Neural cell (in vitro differentiated cells): ENCODE measurements at regions not wholly inside any gene's neighbourhood (a gene's known extent, or its start where the extent isn't known, plus 50 kb on each side); places are given as distances from the start of the nearest gene placed in this dataset.

Experiments
- H2AFZ ChIP-seq: fragments of 200-600, 300-800 bp; sonication (generic), shearing (Covaris generic); 2 replicates; pipeline ENCODE4 v1.6.0; 2014; ENCODE audit warnings: low read depth, mild to moderate bottlenecking, antibody characterized with exemption, low read length, moderate library complexity
- H3F3A ChIP-seq: fragments of 200-600 bp; shearing (Covaris generic); 2 replicates; pipeline ENCODE4 v1.6.1; 2016; ENCODE audit warnings: mild to moderate bottlenecking, moderate library complexity, mixed read lengths, antibody characterized with exemption, low read length; ENCODE audit not compliant: insufficient read depth, poor library complexity, severe bottlenecking
- H3K27ac ChIP-seq: fragments of 200-600, 300-800 bp; sonication (generic), shearing (Covaris generic); 2 replicates; pipeline ENCODE4 v1.5.1; 2014; ENCODE audit warnings: mild to moderate bottlenecking, low read length, moderate library complexity
- H3K27me3 ChIP-seq: fragments of 300-800, 200-600 bp; sonication (generic), shearing (Covaris generic); 2 replicates; pipeline ENCODE4 v1.6.0; 2014; ENCODE audit warnings: mild to moderate bottlenecking, low read depth, low read length, moderate library complexity; ENCODE audit not compliant: insufficient read depth
- H3K36me3 ChIP-seq: fragments of 300-800, 200-600 bp; sonication (generic), shearing (Covaris generic); 2 replicates; pipeline ENCODE4 v1.5.1; 2014; ENCODE audit warnings: mild to moderate bottlenecking, antibody characterized with exemption, low read length, moderate library complexity; ENCODE audit not compliant: insufficient read depth
- H3K4me2 ChIP-seq: fragments of 300-800, 200-600 bp; sonication (generic), shearing (Covaris generic); 2 replicates; pipeline ENCODE4 v1.6.0; 2014; ENCODE audit warnings: mild to moderate bottlenecking, low read length
- H3K4me3 ChIP-seq: fragments of 300-800, 200-600 bp; sonication (generic), shearing (Covaris generic); 2 replicates; pipeline ENCODE4 v1.5.1; 2014; ENCODE audit warnings: mild to moderate bottlenecking, low read length, moderate library complexity
- H3K79me2 ChIP-seq: fragments of 200-600 bp; shearing (Covaris generic); replicated peaks from 2 replicates; pipeline ENCODE4 v1.6.0; 2014; ENCODE audit warnings: mild to moderate bottlenecking, low read length, moderate library complexity; ENCODE audit not compliant: insufficient read depth
- H3K9ac ChIP-seq: fragments of 300-800, 200-600 bp; sonication (generic), shearing (Covaris generic); 2 replicates; pipeline ENCODE4 v1.6.1; 2016; ENCODE audit warnings: mild to moderate bottlenecking, low read length, mixed read lengths
- H3K9me2 ChIP-seq: fragments of 200-600 bp; shearing (Covaris generic); 2 replicates; pipeline ENCODE4 v1.6.1; 2016; ENCODE audit warnings: mild to moderate bottlenecking, low read length, mixed read lengths; ENCODE audit not compliant: insufficient read depth
- H3K9me3 ChIP-seq: fragments of 200-600, 300-800 bp; sonication (generic), shearing (Covaris generic); 2 replicates; pipeline ENCODE4 v1.6.1; 2016; ENCODE audit warnings: mild to moderate bottlenecking, mixed run types, low read length, moderate library complexity, mixed read lengths
- H4K20me1 ChIP-seq: fragments of 200-600 bp; shearing (Covaris generic); 2 replicates; pipeline ENCODE4 v1.6.1; 2016; ENCODE audit warnings: mild to moderate bottlenecking, mixed run types; ENCODE audit not compliant: insufficient read depth
- EP300 ChIP-seq: fragments of 450-650 bp; conservative IDR thresholded peaks from 2 replicates; pipeline ENCODE4 v1.6.1; 2014; ENCODE audit warnings: antibody characterized with exemption, mild to moderate bottlenecking, moderate library complexity; ENCODE audit not compliant: poor library complexity, severe bottlenecking
- EZH2 ChIP-seq: fragments of 200-600, 300-800 bp; shearing (Covaris generic), sonication (generic); IDR thresholded peaks from 2 replicates; pipeline ENCODE4 v1.6.1; 2014; ENCODE audit warnings: antibody characterized with exemption, low read length, borderline replicate concordance, mild to moderate bottlenecking; ENCODE audit not compliant: insufficient read depth, poor library complexity, severe bottlenecking
- MXI1 ChIP-seq: fragments of 450-650 bp; conservative IDR thresholded peaks from 2 replicates; pipeline ENCODE4 v1.6.1; 2014; ENCODE audit warnings: antibody characterized with exemption, mild to moderate bottlenecking; ENCODE audit not compliant: poor library complexity, severe bottlenecking
- POLR2AphosphoS5 ChIP-seq: IDR thresholded peaks from 2 replicates; pipeline ENCODE4 v1.6.1; 2012
- RAD21 ChIP-seq: fragments of 450-650 bp; conservative IDR thresholded peaks from 2 replicates; pipeline ENCODE4 v1.6.1; 2014; ENCODE audit warnings: antibody characterized with exemption, mild to moderate bottlenecking, moderate library complexity
- SMC3 ChIP-seq: fragments of 450-650 bp; conservative IDR thresholded peaks from 2 replicates; pipeline ENCODE4 v1.6.1; 2014; ENCODE audit warnings: antibody characterized with exemption, mild to moderate bottlenecking, moderate library complexity; ENCODE audit not compliant: poor library complexity
- TAF1 ChIP-seq: IDR thresholded peaks from 2 replicates; pipeline ENCODE4 v1.6.1; 2012; ENCODE audit warnings: low read depth
- TF ChIP-seq, protein P1 (sequence below): fragments of 450-650 bp; IDR thresholded peaks from 2 replicates; pipeline ENCODE4 v1.5.1; 2014; ENCODE audit warnings: antibody characterized with exemption, mild to moderate bottlenecking, moderate library complexity; ENCODE audit not compliant: poor library complexity, severe bottlenecking
- TF ChIP-seq, protein P2 (sequence below): IDR thresholded peaks from 2 replicates; pipeline ENCODE4 v1.6.1; 2012; ENCODE audit warnings: borderline replicate concordance

- H3K4me2 ChIP-seq: no peak overlapping the region
- TF ChIP-seq TAF1: no peak
- TF ChIP-seq, protein P1, sequence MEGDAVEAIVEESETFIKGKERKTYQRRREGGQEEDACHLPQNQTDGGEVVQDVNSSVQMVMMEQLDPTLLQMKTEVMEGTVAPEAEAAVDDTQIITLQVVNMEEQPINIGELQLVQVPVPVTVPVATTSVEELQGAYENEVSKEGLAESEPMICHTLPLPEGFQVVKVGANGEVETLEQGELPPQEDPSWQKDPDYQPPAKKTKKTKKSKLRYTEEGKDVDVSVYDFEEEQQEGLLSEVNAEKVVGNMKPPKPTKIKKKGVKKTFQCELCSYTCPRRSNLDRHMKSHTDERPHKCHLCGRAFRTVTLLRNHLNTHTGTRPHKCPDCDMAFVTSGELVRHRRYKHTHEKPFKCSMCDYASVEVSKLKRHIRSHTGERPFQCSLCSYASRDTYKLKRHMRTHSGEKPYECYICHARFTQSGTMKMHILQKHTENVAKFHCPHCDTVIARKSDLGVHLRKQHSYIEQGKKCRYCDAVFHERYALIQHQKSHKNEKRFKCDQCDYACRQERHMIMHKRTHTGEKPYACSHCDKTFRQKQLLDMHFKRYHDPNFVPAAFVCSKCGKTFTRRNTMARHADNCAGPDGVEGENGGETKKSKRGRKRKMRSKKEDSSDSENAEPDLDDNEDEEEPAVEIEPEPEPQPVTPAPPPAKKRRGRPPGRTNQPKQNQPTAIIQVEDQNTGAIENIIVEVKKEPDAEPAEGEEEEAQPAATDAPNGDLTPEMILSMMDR: no peak
- TF ChIP-seq, protein P2, sequence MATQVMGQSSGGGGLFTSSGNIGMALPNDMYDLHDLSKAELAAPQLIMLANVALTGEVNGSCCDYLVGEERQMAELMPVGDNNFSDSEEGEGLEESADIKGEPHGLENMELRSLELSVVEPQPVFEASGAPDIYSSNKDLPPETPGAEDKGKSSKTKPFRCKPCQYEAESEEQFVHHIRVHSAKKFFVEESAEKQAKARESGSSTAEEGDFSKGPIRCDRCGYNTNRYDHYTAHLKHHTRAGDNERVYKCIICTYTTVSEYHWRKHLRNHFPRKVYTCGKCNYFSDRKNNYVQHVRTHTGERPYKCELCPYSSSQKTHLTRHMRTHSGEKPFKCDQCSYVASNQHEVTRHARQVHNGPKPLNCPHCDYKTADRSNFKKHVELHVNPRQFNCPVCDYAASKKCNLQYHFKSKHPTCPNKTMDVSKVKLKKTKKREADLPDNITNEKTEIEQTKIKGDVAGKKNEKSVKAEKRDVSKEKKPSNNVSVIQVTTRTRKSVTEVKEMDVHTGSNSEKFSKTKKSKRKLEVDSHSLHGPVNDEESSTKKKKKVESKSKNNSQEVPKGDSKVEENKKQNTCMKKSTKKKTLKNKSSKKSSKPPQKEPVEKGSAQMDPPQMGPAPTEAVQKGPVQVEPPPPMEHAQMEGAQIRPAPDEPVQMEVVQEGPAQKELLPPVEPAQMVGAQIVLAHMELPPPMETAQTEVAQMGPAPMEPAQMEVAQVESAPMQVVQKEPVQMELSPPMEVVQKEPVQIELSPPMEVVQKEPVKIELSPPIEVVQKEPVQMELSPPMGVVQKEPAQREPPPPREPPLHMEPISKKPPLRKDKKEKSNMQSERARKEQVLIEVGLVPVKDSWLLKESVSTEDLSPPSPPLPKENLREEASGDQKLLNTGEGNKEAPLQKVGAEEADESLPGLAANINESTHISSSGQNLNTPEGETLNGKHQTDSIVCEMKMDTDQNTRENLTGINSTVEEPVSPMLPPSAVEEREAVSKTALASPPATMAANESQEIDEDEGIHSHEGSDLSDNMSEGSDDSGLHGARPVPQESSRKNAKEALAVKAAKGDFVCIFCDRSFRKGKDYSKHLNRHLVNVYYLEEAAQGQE: no peak
- TF ChIP-seq RAD21: no peak
- no peak for TF ChIP-seq EP300
- TF ChIP-seq POLR2AphosphoS5: no peak
- TF ChIP-seq EZH2: no peak
- TF ChIP-seq MXI1: no peak
- TF ChIP-seq SMC3: no peak
- H2AFZ ChIP-seq: no peak overlapping the region
Measured at GRCh38 chr5:71864730-71865601, 145.9 kb downstream of the CARTPT start.

GRCh38 chr5:71865665-71866320 is 146.7 kb downstream of the CARTPT start:
- no peak overlapping the region for H2AFZ ChIP-seq
- no peak overlapping the region for H3K4me2 ChIP-seq
- H3K27me3 ChIP-seq: no peaks in the 10 kb centered on the region

More at GRCh38 chr5:71864730-71865601, 145.9 kb downstream of the CARTPT start:
- Histone ChIP-seq H3F3A (no peaks in the 10 kb centered on the region), H3K27me3 (no peaks in the 10 kb centered on the region), H3K27ac (no peak overlapping the region), H3K36me3 (no peaks in the 10 kb centered on the region), H4K20me1 (no peaks in the 10 kb centered on the region), H3K4me3 (no peak overlapping the region), H3K9me3 (no peaks in the 10 kb centered on the region), H3K9ac (no peak overlapping the region), H3K79me2 (no peaks in the 10 kb centered on the region), H3K9me2 (no peaks in the 10 kb centered on the region)

More at GRCh38 chr5:71865665-71866320, 146.7 kb downstream of the CARTPT start:
- H3K4me3 ChIP-seq: no peak overlapping the region
- no peaks in the 10 kb centered on the region for H3F3A ChIP-seq
- H3K9me3 ChIP-seq: no peaks in the 10 kb centered on the region
- TF ChIP-seq, protein P2: no peak
- TF ChIP-seq EZH2 (no peak), TAF1 (no peak), POLR2AphosphoS5 (no peak), MXI1 (no peak), SMC3 (no peak), RAD21 (no peak), EP300 (no peak)
- TF ChIP-seq, protein P1: no peak
- H3K36me3 ChIP-seq: no peaks in the 10 kb centered on the region
- no peaks in the 10 kb centered on the region for H4K20me1 ChIP-seq
- no peaks in the 10 kb centered on the region for H3K9me2 ChIP-seq
- H3K27ac ChIP-seq: no peak overlapping the region
- no peak overlapping the region for H3K9ac ChIP-seq
- no peaks in the 10 kb centered on the region for H3K79me2 ChIP-seq
